ENCODE measurements at regions not wholly inside any gene's neighbourhood (a gene's known extent, or its start where the extent isn't known, plus 50 kb on each side); places are given as distances from the start of the nearest gene placed in this dataset.

DNA sequence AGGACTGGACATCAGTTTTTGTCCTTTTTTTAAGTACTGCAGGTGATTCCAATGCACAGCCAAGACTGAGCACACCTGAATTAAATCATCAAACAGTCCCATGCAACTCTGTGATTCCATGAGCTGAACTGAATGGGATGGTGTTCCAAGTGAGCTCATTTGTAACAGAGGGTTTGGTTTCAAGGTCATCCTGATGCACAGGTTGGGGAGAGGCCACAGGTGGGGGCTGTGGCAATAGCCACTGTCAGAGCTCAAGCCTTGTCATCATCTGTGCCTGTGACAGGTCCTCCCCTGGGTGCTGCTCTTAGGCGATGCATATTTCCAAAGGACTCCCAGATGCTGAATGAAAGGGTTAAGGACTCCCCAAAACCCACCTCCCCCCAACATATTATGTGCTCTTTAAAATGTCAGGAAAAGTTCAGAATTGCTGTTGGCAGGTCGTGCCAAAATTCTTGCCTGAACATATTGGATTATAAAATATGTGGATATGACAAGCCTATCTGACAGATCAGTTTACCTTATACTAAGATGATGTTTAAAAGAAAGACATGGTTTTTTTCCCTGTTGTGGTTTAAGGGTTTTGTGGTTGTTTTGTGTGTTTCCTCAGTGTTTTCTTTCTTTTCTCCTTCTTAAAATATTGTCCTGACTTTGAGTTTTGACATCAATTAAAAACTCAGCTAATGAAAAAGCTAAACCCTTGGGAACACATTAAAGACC lies 263.5 kb upstream of the SIX2 start:
- TF ChIP-seq, protein P1, sequence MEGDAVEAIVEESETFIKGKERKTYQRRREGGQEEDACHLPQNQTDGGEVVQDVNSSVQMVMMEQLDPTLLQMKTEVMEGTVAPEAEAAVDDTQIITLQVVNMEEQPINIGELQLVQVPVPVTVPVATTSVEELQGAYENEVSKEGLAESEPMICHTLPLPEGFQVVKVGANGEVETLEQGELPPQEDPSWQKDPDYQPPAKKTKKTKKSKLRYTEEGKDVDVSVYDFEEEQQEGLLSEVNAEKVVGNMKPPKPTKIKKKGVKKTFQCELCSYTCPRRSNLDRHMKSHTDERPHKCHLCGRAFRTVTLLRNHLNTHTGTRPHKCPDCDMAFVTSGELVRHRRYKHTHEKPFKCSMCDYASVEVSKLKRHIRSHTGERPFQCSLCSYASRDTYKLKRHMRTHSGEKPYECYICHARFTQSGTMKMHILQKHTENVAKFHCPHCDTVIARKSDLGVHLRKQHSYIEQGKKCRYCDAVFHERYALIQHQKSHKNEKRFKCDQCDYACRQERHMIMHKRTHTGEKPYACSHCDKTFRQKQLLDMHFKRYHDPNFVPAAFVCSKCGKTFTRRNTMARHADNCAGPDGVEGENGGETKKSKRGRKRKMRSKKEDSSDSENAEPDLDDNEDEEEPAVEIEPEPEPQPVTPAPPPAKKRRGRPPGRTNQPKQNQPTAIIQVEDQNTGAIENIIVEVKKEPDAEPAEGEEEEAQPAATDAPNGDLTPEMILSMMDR (IDR thresholded peaks at IDR 0.05), result no peak
- TF ChIP-seq POLR2A (IDR thresholded peaks at IDR 0.05), result no peak

Measured in testis (tissue), 2 donors.